ENCODE measurements at regions not wholly inside any gene's neighbourhood (a gene's known extent, or its start where the extent isn't known, plus 50 kb on each side); places are given as distances from the start of the nearest gene placed in this dataset.
A peak's percentile ranks its signal among the peaks of the same experiment; 100 is the strongest.

- CTCF ChIA-PET (ENCODE audit: unreplicated experiment), result no interaction called here
- Histone ChIP-seq H3K9me3 (ENCODE audit: low read length) (no peaks in the 10 kb centered on the region), H3K4me1 (ENCODE audit: insufficient read depth, low read length, poor library complexity, severe bottlenecking) (no peaks in the 10 kb centered on the region), H3K4me3 (ENCODE audit: low read depth, low read length, poor library complexity, severe bottlenecking) (no peak overlapping the region), H3K9me2 (ENCODE audit: insufficient read depth, low read length) (no peaks in the 10 kb centered on the region), H3K36me3 (ENCODE audit: insufficient read depth, low read length) (no peaks in the 10 kb centered on the region), H4K20me1 (ENCODE audit: insufficient read depth, low read length) (no peaks in the 10 kb centered on the region), H2AFZ (ENCODE audit: low read length) (no peak overlapping the region), H3K4me2 (ENCODE audit: low read length) (no peak overlapping the region), H3K27ac (ENCODE audit: low read depth, low read length, poor library complexity, severe bottlenecking) (no peak overlapping the region), H3K79me2 (ENCODE audit: insufficient read depth, low read depth, low read length) (no peaks in the 10 kb centered on the region)
- TF ChIP-seq EZH2phosphoT487 (IDR thresholded peaks at IDR 0.05; ENCODE audit: borderline replicate concordance, low read depth, low read length) (no peak), CTCF (conservative IDR thresholded peaks at IDR 0.05; ENCODE audit: low read length) (no peak)
- peak; percentile 2 for DNase-seq (ENCODE audit: low spot score)
- intact Hi-C loops (cut with micrococcal nuclease; ENCODE audit: unreplicated experiment), result no loop called here
- POLR2A ChIA-PET, result no interaction called here
- no TSS peak for BruUV-seq (replicated peaks)
These were observed 631.4 kb downstream of the CDH26 start for GRCh38 chr20:60589623-60590022.

DNA sequence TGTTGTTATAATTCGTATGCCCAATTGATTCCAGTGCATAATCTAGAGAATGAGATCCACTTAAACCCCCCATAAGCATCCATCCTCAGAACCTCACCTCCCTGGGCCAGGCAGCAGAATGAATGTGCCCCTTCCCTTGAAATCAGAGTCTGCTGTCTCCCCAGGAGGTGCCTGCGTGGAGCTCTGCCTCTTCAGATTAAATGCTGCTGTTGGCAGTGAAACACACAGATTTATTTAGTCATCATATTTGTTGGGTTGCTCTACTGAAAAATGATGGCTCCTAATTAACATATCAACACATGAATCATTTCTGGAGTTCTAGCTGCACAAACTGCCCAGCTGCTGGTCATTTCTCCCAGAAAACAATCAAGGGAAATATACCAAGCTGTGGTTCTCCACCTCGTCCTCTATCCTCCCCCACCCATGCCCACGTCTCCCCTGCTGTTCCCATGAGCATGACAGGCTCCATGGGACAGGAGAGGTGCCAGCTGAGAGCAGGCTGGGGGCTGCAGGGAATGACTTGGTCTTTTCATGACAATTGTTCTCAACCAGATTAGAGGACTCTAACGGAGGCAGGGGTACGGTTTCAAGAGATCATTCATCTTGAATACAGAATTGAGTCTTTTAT is 633.1 kb downstream of the CDH26 start:
- no peaks in the 10 kb centered on the region for H3K9me2 ChIP-seq (ENCODE audit: insufficient read depth, low read length)
- no peak for DNase-seq (ENCODE audit: low spot score)
- intact Hi-C loops (cut with micrococcal nuclease; ENCODE audit: unreplicated experiment), result no loop called here
- BruUV-seq (replicated peaks), result no TSS peak
- H3K27ac ChIP-seq (ENCODE audit: low read depth, low read length, poor library complexity, severe bottlenecking), result no peak overlapping the region
- H3K4me3 ChIP-seq (ENCODE audit: low read depth, low read length, poor library complexity, severe bottlenecking), result no peak overlapping the region
- H4K20me1 ChIP-seq (ENCODE audit: insufficient read depth, low read length), result no peaks in the 10 kb centered on the region
- H3K4me1 ChIP-seq (ENCODE audit: insufficient read depth, low read length, poor library complexity, severe bottlenecking), result no peaks in the 10 kb centered on the region
- H2AFZ ChIP-seq (ENCODE audit: low read length), result no peak overlapping the region
- no peaks in the 10 kb centered on the region for H3K9me3 ChIP-seq (ENCODE audit: low read length)
- ChIA-PET CTCF (ENCODE audit: unreplicated experiment) (no interaction called here), POLR2A (no interaction called here)
- H3K79me2 ChIP-seq (ENCODE audit: insufficient read depth, low read depth, low read length), result no peaks in the 10 kb centered on the region
- H3K36me3 ChIP-seq (ENCODE audit: insufficient read depth, low read length), result no peaks in the 10 kb centered on the region
- no peak overlapping the region for H3K4me2 ChIP-seq (ENCODE audit: low read length)
- TF ChIP-seq CTCF (conservative IDR thresholded peaks at IDR 0.05; ENCODE audit: low read length) (no peak), EZH2phosphoT487 (IDR thresholded peaks at IDR 0.05; ENCODE audit: borderline replicate concordance, low read depth, low read length) (no peak)

- no peaks in the 10 kb centered on the region for H3K9me2 ChIP-seq (ENCODE audit: insufficient read depth, low read length)
- H3K9me3 ChIP-seq (ENCODE audit: low read length), result no peaks in the 10 kb centered on the region
- no peak overlapping the region for H3K4me2 ChIP-seq (ENCODE audit: low read length)
- H3K79me2 ChIP-seq (ENCODE audit: insufficient read depth, low read depth, low read length), result no peaks in the 10 kb centered on the region
- no peak overlapping the region for H3K4me3 ChIP-seq (ENCODE audit: low read depth, low read length, poor library complexity, severe bottlenecking)
- POLR2A ChIA-PET, result no interaction called here
- no peaks in the 10 kb centered on the region for H3K4me1 ChIP-seq (ENCODE audit: insufficient read depth, low read length, poor library complexity, severe bottlenecking)
- H3K36me3 ChIP-seq (ENCODE audit: insufficient read depth, low read length), result no peaks in the 10 kb centered on the region
- H3K27ac ChIP-seq (ENCODE audit: low read depth, low read length, poor library complexity, severe bottlenecking), result no peak overlapping the region
- CTCF ChIA-PET (ENCODE audit: unreplicated experiment), result no interaction called here
- H4K20me1 ChIP-seq (ENCODE audit: insufficient read depth, low read length), result no peaks in the 10 kb centered on the region
- no TSS peak for BruUV-seq (replicated peaks)
- no peak overlapping the region for H2AFZ ChIP-seq (ENCODE audit: low read length)
- DNase-seq (ENCODE audit: low spot score), result no peak
- no peak for TF ChIP-seq CTCF (conservative IDR thresholded peaks at IDR 0.05; ENCODE audit: low read length)
- no peak for TF ChIP-seq EZH2phosphoT487 (IDR thresholded peaks at IDR 0.05; ENCODE audit: borderline replicate concordance, low read depth, low read length)
- intact Hi-C loops (cut with micrococcal nuclease; ENCODE audit: unreplicated experiment), result no loop called here
These were observed 640.3 kb downstream of the CDH26 start for GRCh38 chr20:60598528-60598927.

Data from OCI-LY7 (cell line).